Breast epithelium (tissue), 3 donors: ENCODE measurements at regions not wholly inside any gene's neighbourhood (a gene's known extent, or its start where the extent isn't known, plus 50 kb on each side); places are given as distances from the start of the nearest gene placed in this dataset.

Source experiments
- CTCF ChIP-seq, 3 donors: fragments of 450-650 bp; IDR thresholded peaks; one replicate each; pipeline ENCODE4 v1.5.1; 2016 to 2017; ENCODE audit warnings: antibody characterized with exemption in 3 of 3, mild to moderate bottlenecking in 3 of 3, moderate library complexity in 3 of 3
- POLR2A ChIP-seq: fragments of 450-650 bp; IDR thresholded peaks from one replicate; pipeline ENCODE4 v1.6.1; 2016; ENCODE audit warnings: antibody characterized with exemption, mild to moderate bottlenecking, moderate library complexity

GRCh38 chr11:129705933-129706332 is 109.7 kb upstream of the TMEM45B start:
- TF ChIP-seq CTCF (IDR thresholded peaks at IDR 0.05) (no peak), POLR2A (no peak)
